ENCODE measurements at regions not wholly inside any gene's neighbourhood (a gene's known extent, or its start where the extent isn't known, plus 50 kb on each side); places are given as distances from the start of the nearest gene placed in this dataset.
"Not testable (repeated sequence)": the region's sequence is repeated elsewhere in the genome, so short reads cannot be mapped to it uniquely, and the experiment has no call there.

DNA sequence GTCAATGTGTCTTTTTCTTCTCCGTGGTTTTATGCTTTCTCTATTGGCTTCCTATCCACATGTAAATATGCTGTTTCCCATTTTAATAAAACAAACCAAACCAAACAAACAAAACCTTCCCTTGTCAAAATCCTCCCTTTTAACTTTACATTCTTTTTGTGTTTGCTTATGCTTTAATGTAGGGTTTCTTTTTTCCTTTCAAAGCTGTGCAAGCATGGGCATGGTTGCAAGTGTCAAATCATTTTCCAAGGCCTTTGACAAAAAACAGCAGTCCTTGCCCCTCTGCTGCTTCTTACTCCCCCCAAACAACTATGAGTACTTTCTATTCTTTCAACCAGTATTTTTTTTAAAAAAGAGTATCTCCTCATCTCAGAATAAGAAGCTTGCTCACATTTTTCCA, 66.0 kb upstream of the ACYP2 start:
- WGBS, 4 donors = 83 to 95% (median 91%) methylated on average over 1 of the region's 1 CpG
- Histone ChIP-seq H3K36me3 (peaks cover 0 to 23% (median 6%) of the 10 kb centered on the region in 9 donors), H3K9me3 (peaks cover 0 to 15% (median 0%) of the 10 kb centered on the region in 12 donors), H3K27ac (no peak overlapping the region), H3K4me3 (no peak overlapping the region), H3K4me1 (peaks cover 0 to 13% (median 0%) of the 10 kb centered on the region in 12 donors), H3K27me3 (no peaks in the 10 kb centered on the region)
- intact Hi-C loops (cut with DNase I) = no loop called here
- DNase-seq (no peak), ATAC-seq (no peak)
- TF ChIP-seq, protein P1, sequence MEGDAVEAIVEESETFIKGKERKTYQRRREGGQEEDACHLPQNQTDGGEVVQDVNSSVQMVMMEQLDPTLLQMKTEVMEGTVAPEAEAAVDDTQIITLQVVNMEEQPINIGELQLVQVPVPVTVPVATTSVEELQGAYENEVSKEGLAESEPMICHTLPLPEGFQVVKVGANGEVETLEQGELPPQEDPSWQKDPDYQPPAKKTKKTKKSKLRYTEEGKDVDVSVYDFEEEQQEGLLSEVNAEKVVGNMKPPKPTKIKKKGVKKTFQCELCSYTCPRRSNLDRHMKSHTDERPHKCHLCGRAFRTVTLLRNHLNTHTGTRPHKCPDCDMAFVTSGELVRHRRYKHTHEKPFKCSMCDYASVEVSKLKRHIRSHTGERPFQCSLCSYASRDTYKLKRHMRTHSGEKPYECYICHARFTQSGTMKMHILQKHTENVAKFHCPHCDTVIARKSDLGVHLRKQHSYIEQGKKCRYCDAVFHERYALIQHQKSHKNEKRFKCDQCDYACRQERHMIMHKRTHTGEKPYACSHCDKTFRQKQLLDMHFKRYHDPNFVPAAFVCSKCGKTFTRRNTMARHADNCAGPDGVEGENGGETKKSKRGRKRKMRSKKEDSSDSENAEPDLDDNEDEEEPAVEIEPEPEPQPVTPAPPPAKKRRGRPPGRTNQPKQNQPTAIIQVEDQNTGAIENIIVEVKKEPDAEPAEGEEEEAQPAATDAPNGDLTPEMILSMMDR (IDR thresholded peaks at IDR 0.05) = no peak
- TF ChIP-seq POLR2A (IDR thresholded peaks at IDR 0.05) = no peak

DNA sequence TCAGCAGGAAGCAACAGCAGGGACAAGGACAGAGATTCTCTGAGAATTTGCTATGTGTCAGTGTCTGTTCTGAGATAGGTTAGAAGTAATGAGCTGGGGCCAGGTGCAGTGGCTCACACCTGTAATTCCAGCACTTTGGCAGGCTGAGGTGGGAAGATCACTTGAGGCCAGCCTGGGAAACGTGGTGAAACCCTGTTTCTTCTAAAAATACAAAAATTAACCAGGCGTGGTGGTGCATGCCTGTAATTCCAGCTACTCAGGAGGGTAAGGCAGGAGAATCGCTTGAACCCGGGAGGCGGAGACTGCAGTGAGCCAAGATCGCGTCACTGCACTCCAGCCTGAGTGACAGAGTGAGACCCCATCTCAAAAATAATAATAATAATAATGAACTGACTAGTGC, 66.5 kb upstream of the ACYP2 start:
- WGBS, 4 donors = 88 to 94% (median 91%) methylated on average over 7 of the region's 7 CpGs
- peaks cover 0 to 23% (median 6%) of the 10 kb centered on the region in 9 donors for H3K36me3 ChIP-seq
- intact Hi-C loops (cut with DNase I) = not testable (repeated sequence)

DNA sequence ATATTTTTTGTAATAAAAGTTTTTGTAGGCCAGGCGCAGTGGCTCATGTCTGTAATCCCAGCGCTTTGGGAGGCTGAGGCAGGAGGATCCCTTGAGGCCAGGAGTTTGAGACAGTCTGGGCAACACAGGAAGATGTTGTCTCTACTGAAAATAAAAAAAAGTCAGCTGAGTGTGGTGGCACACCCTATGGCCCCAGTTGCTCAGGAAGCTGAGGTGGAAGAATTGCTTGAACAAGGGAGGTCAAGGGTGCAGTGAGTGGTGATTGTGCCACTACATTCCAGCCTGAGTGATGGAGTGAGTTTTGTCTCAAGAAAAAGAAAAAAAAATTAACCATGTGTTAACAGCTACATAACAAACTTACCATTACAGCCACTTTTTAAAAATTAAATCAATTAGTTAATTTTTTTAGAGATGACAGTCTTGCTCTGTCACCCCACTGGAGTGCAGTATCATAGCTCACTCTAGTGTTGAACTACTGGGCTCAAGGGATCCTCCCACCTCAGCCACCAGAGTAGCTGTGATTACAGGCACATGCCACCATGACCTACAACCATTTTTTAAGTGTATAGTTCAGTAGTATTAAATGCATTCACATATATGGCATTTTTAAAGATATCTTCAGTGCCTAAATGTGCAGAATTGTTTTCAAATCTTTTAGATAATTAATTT, 67.2 kb upstream of the ACYP2 start:
- WGBS, 4 donors = 97 to 100% (median 98%) methylated on average over 2 of the region's 2 CpGs
- no peak for TF ChIP-seq POLR2A (IDR thresholded peaks at IDR 0.05)
- TF ChIP-seq, protein P1 (IDR thresholded peaks at IDR 0.05) = peak in 2 of 12 donors; percentile 18 to 19
- peaks cover 0 to 20% (median 7%) of the 10 kb centered on the region in 12 donors for H3K4me1 ChIP-seq
- peaks cover 0 to 10% (median 0%) of the 10 kb centered on the region in 12 donors for H3K9me3 ChIP-seq
- no peak overlapping the region for H3K4me3 ChIP-seq
- peaks cover 0 to 23% (median 6%) of the 10 kb centered on the region in 9 donors for H3K36me3 ChIP-seq
- no peak overlapping the region for H3K27ac ChIP-seq
- ATAC-seq (peak in 2 of 4 donors; percentile 53 to 54), DNase-seq (no peak)
- no peaks in the 10 kb centered on the region for H3K27me3 ChIP-seq
- intact Hi-C loops (cut with DNase I) = no loop called here

More for the DNA sequence above, 66.5 kb upstream of the ACYP2 start:
- not testable (repeated sequence) for DNase-seq, H3K4me3 ChIP-seq, ATAC-seq, H3K27me3 ChIP-seq, H3K27ac ChIP-seq
- Histone ChIP-seq H3K9me3 (peaks cover 0 to 15% (median 0%) of the 10 kb centered on the region in 12 donors), H3K4me1 (peaks cover 0 to 14% (median 4%) of the 10 kb centered on the region in 12 donors)

DNA sequence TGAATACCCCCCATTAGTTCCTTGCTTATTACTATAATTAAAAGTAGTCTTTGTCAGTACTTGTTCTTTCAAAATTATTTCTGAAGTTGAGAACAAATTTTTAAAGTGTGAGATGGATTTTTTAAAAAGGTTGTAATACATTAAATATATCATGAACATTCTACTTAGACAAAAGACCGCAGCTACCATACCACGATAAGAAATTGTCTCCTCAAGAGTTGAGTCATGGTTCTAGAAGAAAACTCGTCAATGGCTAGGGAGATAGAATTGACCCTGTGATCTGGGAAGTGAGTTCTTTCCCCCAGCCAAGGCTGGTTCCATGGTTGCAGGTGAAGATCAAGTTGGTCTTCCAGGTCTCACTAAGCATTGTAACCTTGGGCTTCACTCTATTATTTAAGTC, 67.8 kb upstream of the ACYP2 start:
- Histone ChIP-seq H3K27ac (no peak overlapping the region), H3K27me3 (no peaks in the 10 kb centered on the region), H3K4me3 (no peak overlapping the region), H3K36me3 (peaks cover 0 to 19% (median 6%) of the 10 kb centered on the region in 9 donors), H3K4me1 (peaks cover 0 to 26% (median 8%) of the 10 kb centered on the region in 12 donors), H3K9me3 (peaks cover 0 to 10% (median 0%) of the 10 kb centered on the region in 12 donors)
- ATAC-seq (no peak), DNase-seq (no peak)
- no peak for TF ChIP-seq POLR2A (IDR thresholded peaks at IDR 0.05)
- intact Hi-C loops (cut with DNase I) = no loop called here
- 57 to 95% (median 83%) methylated on average over 3 of the region's 3 CpGs for WGBS, 4 donors

DNA sequence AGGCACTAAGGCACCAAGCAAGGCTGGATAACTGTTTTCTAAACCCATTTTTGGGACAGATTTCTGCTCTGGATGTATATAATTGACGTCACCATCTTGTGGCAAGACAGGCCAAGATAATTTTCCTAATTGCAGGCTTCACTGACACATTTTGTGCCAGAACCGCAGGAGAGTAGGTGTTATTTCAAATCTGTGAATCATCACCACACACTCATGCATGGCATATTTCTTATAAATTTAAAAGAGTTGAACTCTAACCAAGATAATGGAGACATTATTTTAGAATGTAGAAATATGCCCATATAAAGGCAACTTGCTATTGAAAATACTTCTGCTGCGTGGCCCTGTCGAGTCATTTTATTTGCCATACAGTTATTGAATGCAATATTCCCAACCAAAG, 68.3 kb upstream of the ACYP2 start:
- H3K4me1 ChIP-seq = peaks cover 0 to 31% (median 8%) of the 10 kb centered on the region in 12 donors
- H3K27me3 ChIP-seq = no peaks in the 10 kb centered on the region
- intact Hi-C loops (cut with DNase I) = no loop called here
- peaks cover 0 to 10% (median 0%) of the 10 kb centered on the region in 12 donors for H3K9me3 ChIP-seq
- WGBS, 4 donors = 94 to 98% (median 95%) methylated on average over 4 of the region's 4 CpGs
- TF ChIP-seq, protein P1 (IDR thresholded peaks at IDR 0.05) = no peak
- no peak for TF ChIP-seq POLR2A (IDR thresholded peaks at IDR 0.05)
- H3K4me3 ChIP-seq = no peak overlapping the region
- ATAC-seq (no peak), DNase-seq (no peak)
- H3K36me3 ChIP-seq = peaks cover 0 to 14% (median 6%) of the 10 kb centered on the region in 9 donors
- H3K27ac ChIP-seq = no peak overlapping the region
